H1 (cell line): ENCODE measurements at regions not wholly inside any gene's neighbourhood (a gene's known extent, or its start where the extent isn't known, plus 50 kb on each side); places are given as distances from the start of the nearest gene placed in this dataset.
A peak's percentile ranks its signal among the peaks of the same experiment; 100 is the strongest.

Experiments
- CTCF ChIA-PET: fragments of 300-600 bp; sonication (Branson Sonifier 250); formaldehyde crosslinking; loops from one replicate; lab custom pipeline; 2021; ENCODE audit not compliant: partially characterized antibody; lab: Charles Lee
- POLR2A ChIA-PET: fragments of 300-600 bp; sonication (Branson Sonifier 250); formaldehyde crosslinking; loops from one replicate; lab custom pipeline; 2021; ENCODE audit warnings: inconsistent platforms; ENCODE audit not compliant: partially characterized antibody; lab: Charles Lee
- DNase-seq, 2 experiments: peaks; one replicate each; pipeline versions ENCODE4 v3.0.0 to v3.0.0-alpha.2; 2010 to 2022; ENCODE audit warnings: low spot score in 2 of 2, low read depth in 1 of 2, mixed read lengths in 1 of 2
- FAIRE-seq: peaks from 2 replicates; lab custom pipeline; 2011; peaks lifted over from hg19 to GRCh38; lab: Jason Lieb, UNC
- H2AFZ ChIP-seq: 2 replicates; pipeline ENCODE4 v1.8.1; 2012; ENCODE audit warnings: low read length, inconsistent platforms
- H2AK5ac ChIP-seq: 2 replicates; pipeline ENCODE4 v1.6.1; 2013; ENCODE audit warnings: low read depth, low read length
- H2BK120ac ChIP-seq: replicated peaks from 2 replicates; pipeline ENCODE3; 2013; ENCODE audit warnings: low read depth, low read length, inconsistent platforms
- H2BK12ac ChIP-seq: 2 replicates; pipeline ENCODE4 v1.6.1; 2013; ENCODE audit warnings: low read depth, low read length
- H2BK15ac ChIP-seq: 2 replicates; pipeline ENCODE4 v1.6.1; 2013; ENCODE audit warnings: low read length
- H2BK20ac ChIP-seq: 2 replicates; pipeline ENCODE4 v1.6.1; 2013; ENCODE audit warnings: low read length
- H2BK5ac ChIP-seq: 2 replicates; pipeline ENCODE4 v1.6.1; 2013; ENCODE audit warnings: low read depth, low read length
- H3K14ac ChIP-seq: 2 replicates; pipeline ENCODE4 v1.6.1; 2013; ENCODE audit warnings: inconsistent platforms; ENCODE audit not compliant: insufficient read length
- H3K18ac ChIP-seq: 2 replicates; pipeline ENCODE4 v1.6.1; 2013; ENCODE audit warnings: low read length; ENCODE audit errors: extremely low read depth
- H3K23ac ChIP-seq: 2 replicates; pipeline ENCODE4 v1.6.1; 2013; ENCODE audit warnings: inconsistent platforms; ENCODE audit not compliant: insufficient read length
- H3K23me2 ChIP-seq: 2 replicates; pipeline ENCODE4 v1.6.1; 2013; ENCODE audit warnings: low read depth, low read length
- H3K27ac ChIP-seq: 2 replicates; pipeline ENCODE4 v1.6.1; 2011; ENCODE audit warnings: low read depth, low read length, inconsistent platforms
- H3K27me3 ChIP-seq, 4 experiments: replicated peaks in 1 of 4; 1 replicate in 1 of 4; 2 replicates in 3 of 4; pipeline versions ENCODE4 v1.6.1 to v1.8.1; 2011 to 2013; ENCODE audit warnings: low read length in 3 of 4, mild to moderate bottlenecking in 3 of 4, inconsistent platforms in 2 of 4, mixed read lengths in 2 of 4, moderate library complexity in 1 of 4; ENCODE audit not compliant: control insufficient read depth in 3 of 4, insufficient read depth in 3 of 4; ENCODE audit errors: extremely low read depth in 1 of 4
- H3K36me3 ChIP-seq, 4 experiments: 2 replicates each; pipeline versions ENCODE4 v1.6.1 to v1.8.1; 2011 to 2013; ENCODE audit warnings: mild to moderate bottlenecking in 4 of 4, low read length in 3 of 4, moderate library complexity in 2 of 4, control low read depth in 1 of 4, inconsistent platforms in 1 of 4; ENCODE audit not compliant: insufficient read depth in 4 of 4, control insufficient read depth in 2 of 4
- H3K4ac ChIP-seq: replicated peaks from 2 replicates; pipeline ENCODE3; 2013; ENCODE audit warnings: low read length, low read depth, mixed read lengths, inconsistent platforms; ENCODE audit not compliant: insufficient read length
- H3K4me1 ChIP-seq, 4 experiments: replicated peaks in 1 of 4; 1 replicate in 1 of 4; 2 replicates in 3 of 4; pipeline versions ENCODE4 v1.6.1 to v1.8.1; 2011 to 2013; ENCODE audit warnings: low read length in 3 of 4, inconsistent platforms in 2 of 4, mixed read lengths in 1 of 4; ENCODE audit not compliant: insufficient read depth in 4 of 4, control insufficient read depth in 3 of 4
- H3K4me2 ChIP-seq, 2 experiments: 2 replicates each; pipeline versions ENCODE4 v1.6.1 to v1.8.1; 2011 to 2013; ENCODE audit warnings: low read depth in 2 of 2, low read length in 2 of 2, control low read depth in 1 of 2, inconsistent platforms in 1 of 2, mild to moderate bottlenecking in 1 of 2; ENCODE audit not compliant: insufficient read depth in 1 of 2
- H3K4me3 ChIP-seq, 4 experiments: fragments of 200-600, 300-600 bp in 1 of 4; sonication (generic), shearing (Covaris generic), sonication (Bioruptor Twin) in 1 of 4; 2 replicates each; pipeline versions ENCODE4 v1.5.1 to v1.8.1; 2011 to 2016; ENCODE audit warnings: low read length in 4 of 4, low read depth in 3 of 4, control low read depth in 2 of 4, inconsistent platforms in 2 of 4, mild to moderate bottlenecking in 2 of 4, mixed read lengths in 1 of 4, moderate library complexity in 1 of 4; ENCODE audit not compliant: insufficient read depth in 2 of 4; ENCODE audit errors: extremely low read depth in 1 of 4
- H3K56ac ChIP-seq: replicated peaks from 2 replicates; pipeline ENCODE3; 2013; ENCODE audit warnings: low read depth, mild to moderate bottlenecking, mixed read lengths, low read length, inconsistent platforms; ENCODE audit not compliant: insufficient read length
- H3K79me1 ChIP-seq: 2 replicates; pipeline ENCODE4 v1.6.1; 2013; ENCODE audit warnings: low read depth, low read length, control low read depth
- H3K79me2 ChIP-seq, 2 experiments: 2 replicates each; pipeline versions ENCODE4 v1.6.1 to v1.8.1; 2012 to 2013; ENCODE audit warnings: low read length in 2 of 2, mild to moderate bottlenecking in 2 of 2, inconsistent platforms in 1 of 2; ENCODE audit not compliant: insufficient read depth in 2 of 2, control insufficient read depth in 1 of 2
- H3K9ac ChIP-seq, 4 experiments: replicated peaks in 1 of 4; 1 replicate in 1 of 4; 2 replicates in 3 of 4; pipeline versions ENCODE4 v1.6.1 to v1.8.1; 2011 to 2013; ENCODE audit warnings: low read depth in 3 of 4, low read length in 3 of 4, control low read depth in 2 of 4, mild to moderate bottlenecking in 2 of 4, moderate library complexity in 2 of 4, inconsistent platforms in 1 of 4; ENCODE audit errors: extremely low read depth in 1 of 4
- H3K9me3 ChIP-seq, 2 experiments: 2 replicates each; pipeline versions ENCODE4 v1.6.1 to v1.8.1; 2012 to 2013; ENCODE audit warnings: mild to moderate bottlenecking in 2 of 2, moderate library complexity in 2 of 2, control low read depth in 1 of 2, inconsistent platforms in 1 of 2, low read depth in 1 of 2, low read length in 1 of 2, mixed read lengths in 1 of 2; ENCODE audit not compliant: insufficient read depth in 2 of 2
- H4K20me1 ChIP-seq, 2 experiments: replicated peaks in 1 of 2; 2 replicates each; pipeline versions ENCODE3 to v1.8.1; 2011 to 2013; ENCODE audit warnings: inconsistent platforms in 2 of 2, low read length in 2 of 2, mild to moderate bottlenecking in 1 of 2; ENCODE audit not compliant: insufficient read depth in 2 of 2, control insufficient read depth in 1 of 2
- H4K5ac ChIP-seq: 2 replicates; pipeline ENCODE4 v1.6.1; 2013; ENCODE audit warnings: low read length, low read depth, mixed read lengths, inconsistent platforms; ENCODE audit not compliant: insufficient read length
- H4K8ac ChIP-seq: 2 replicates; pipeline ENCODE4 v1.8.0; 2013; ENCODE audit warnings: mild to moderate bottlenecking, moderate library complexity, low read length, inconsistent platforms; ENCODE audit not compliant: insufficient read depth; ENCODE audit errors: extremely low read depth
- H4K91ac ChIP-seq: replicated peaks from 2 replicates; pipeline ENCODE3; 2013; ENCODE audit warnings: low read length, mixed read lengths, inconsistent platforms; ENCODE audit not compliant: insufficient read length
- ATF3 ChIP-seq: IDR thresholded peaks from 2 replicates; pipeline ENCODE4 v1.6.1; 2011; ENCODE audit warnings: low read depth, mild to moderate bottlenecking, low read length; ENCODE audit not compliant: insufficient read depth
- BACH1 ChIP-seq: IDR thresholded peaks from 2 replicates; pipeline ENCODE4 v1.6.1; 2012; ENCODE audit warnings: low read length, improper control_type of control experiment
- BCL11A ChIP-seq, 2 experiments: IDR thresholded peaks; one replicate each; pipeline ENCODE4 v1.6.1; 2011; ENCODE audit warnings: low read depth in 2 of 2, low read length in 2 of 2, mild to moderate bottlenecking in 2 of 2
- CBX8 ChIP-seq: fragments of 300-800, 300-1000 bp; sonication (generic); IDR thresholded peaks from 2 replicates; pipeline ENCODE4 v1.7.1; 2016; ENCODE audit warnings: low read depth, low read length, borderline replicate concordance
- RAD21 ChIP-seq, 2 experiments: IDR thresholded peaks in 1 of 2; conservative IDR thresholded peaks in 1 of 2; 2 replicates each; pipeline ENCODE4 v1.6.1; 2011; ENCODE audit warnings: low read depth in 2 of 2, low read length in 2 of 2, improper control_type of control experiment in 1 of 2, inconsistent platforms in 1 of 2, mild to moderate bottlenecking in 1 of 2, moderate library complexity in 1 of 2
- RBBP5 ChIP-seq: IDR thresholded peaks from 2 replicates; pipeline ENCODE4 v1.7.1; 2012; ENCODE audit warnings: low read depth, mild to moderate bottlenecking, inconsistent platforms, low read length, moderate library complexity, borderline replicate concordance
- TAF1 ChIP-seq: IDR thresholded peaks from 2 replicates; pipeline ENCODE4 v1.6.1; 2011; ENCODE audit warnings: mild to moderate bottlenecking, low read depth, low read length
- TBP ChIP-seq: IDR thresholded peaks from 2 replicates; pipeline ENCODE4 v1.6.1; 2011; ENCODE audit warnings: low read depth, low read length, improper control_type of control experiment
- YY1 ChIP-seq: IDR thresholded peaks from 2 replicates; pipeline ENCODE4 v1.6.1; 2011; ENCODE audit warnings: low read depth, mild to moderate bottlenecking, low read length
- ZNF274 ChIP-seq: IDR thresholded peaks from 2 replicates; pipeline ENCODE4 v1.7.0; 2012; ENCODE audit warnings: low read length, borderline replicate concordance; ENCODE audit errors: extremely low read depth
- WGBS, 2 experiments: shearing (Covaris generic) in 1 of 2; methylation state at CpG; one replicate each; pipeline versions ENCODE4 v1.1.6 to v1.1.7; 2013 to 2015; ENCODE audit warnings: low lambda C conversion rate in 2 of 2, mixed read lengths in 2 of 2, inconsistent platforms in 1 of 2, low coverage in 1 of 2, missing lambda C conversion rate in 1 of 2; ENCODE audit not compliant: insufficient replicate concordance in 2 of 2, insufficient coverage in 1 of 2, insufficient read length in 1 of 2; ENCODE audit errors: extremely low coverage in 1 of 2, missing lambda C conversion rate in 1 of 2; 5-methylcytosine and 5-hydroxymethylcytosine counted together
- TF ChIP-seq, protein P1 (sequence below), 3 experiments: IDR thresholded peaks; 1 replicate in 2 of 3; 2 replicates in 1 of 3; pipeline versions ENCODE4 v1.5.1 to v1.6.1; 2011; ENCODE audit warnings: low read length in 3 of 3, mild to moderate bottlenecking in 3 of 3, inconsistent platforms in 2 of 3, low read depth in 1 of 3, moderate library complexity in 1 of 3; ENCODE audit not compliant: insufficient read depth in 1 of 3; ENCODE audit errors: control extremely low read depth in 1 of 3

GRCh38 chr3:35544976-35545375 is 94.3 kb upstream of the ARPP21 start:
- ChIA-PET POLR2A (no interaction called here), CTCF (interaction anchor here (0.6 kb wide), 1 partner anchor 16 kb away, joined by 3 read pairs; no protein-coding TSS in a partner anchor)
- H2AK5ac ChIP-seq = no peak overlapping the region
- no peaks in the 10 kb centered on the region for H3K79me1 ChIP-seq
- H3K23ac ChIP-seq = no peak overlapping the region
- no peak overlapping the region for H2BK15ac ChIP-seq
- H4K91ac ChIP-seq = no peak overlapping the region
- H3K56ac ChIP-seq = no peak overlapping the region
- no peak overlapping the region for H2BK120ac ChIP-seq
- H4K8ac ChIP-seq = no peak overlapping the region
- no peak overlapping the region for H2BK5ac ChIP-seq
- H3K36me3 ChIP-seq = no peaks in the 10 kb centered on the region
- DNase-seq (no peak), FAIRE-seq (no peak)
- no peaks in the 10 kb centered on the region for H3K23me2 ChIP-seq
- no peak overlapping the region for H3K4me2 ChIP-seq
- H2AFZ ChIP-seq = no peak overlapping the region
- H3K27me3 ChIP-seq = no peaks in the 10 kb centered on the region
- H3K4ac ChIP-seq = no peak overlapping the region
- H4K20me1 ChIP-seq = no peaks in the 10 kb centered on the region
- no peaks in the 10 kb centered on the region for H3K4me1 ChIP-seq
- H3K9ac ChIP-seq = no peak overlapping the region
- H2BK20ac ChIP-seq = no peak overlapping the region
- no peak overlapping the region for H3K14ac ChIP-seq
- H3K27ac ChIP-seq = no peak overlapping the region
- no peak overlapping the region for H2BK12ac ChIP-seq
- no peak overlapping the region for H3K18ac ChIP-seq
- H3K9me3 ChIP-seq = no peaks in the 10 kb centered on the region
- no peaks in the 10 kb centered on the region for H3K79me2 ChIP-seq
- no peak overlapping the region for H4K5ac ChIP-seq
- 100% methylated on average over 1 of the region's 1 CpG; no CpG with 5 or more reads in 1 of the 2 experiments for WGBS, 2 experiments
- no peak overlapping the region for H3K4me3 ChIP-seq
- TF ChIP-seq CBX8 (no peak), BACH1 (no peak), ATF3 (no peak), TAF1 (no peak), TBP (no peak), ZNF274 (no peak), BCL11A (IDR thresholded peaks at IDR 0.05; ENCODE audit: low read depth in 2 of 2, low read length in 2 of 2) (no peak), RBBP5 (no peak), RAD21 (IDR thresholded peaks at IDR 0.05 in 1 of 2, conservative IDR thresholded peaks at IDR 0.05 in 1 of 2; ENCODE audit: low read depth in 2 of 2, low read length in 2 of 2) (0 out of 4 replicates have a peak, but pooled peaks of 1 of the 2 experiments have one; percentile 11), YY1 (no peak)
- TF ChIP-seq, protein P1, sequence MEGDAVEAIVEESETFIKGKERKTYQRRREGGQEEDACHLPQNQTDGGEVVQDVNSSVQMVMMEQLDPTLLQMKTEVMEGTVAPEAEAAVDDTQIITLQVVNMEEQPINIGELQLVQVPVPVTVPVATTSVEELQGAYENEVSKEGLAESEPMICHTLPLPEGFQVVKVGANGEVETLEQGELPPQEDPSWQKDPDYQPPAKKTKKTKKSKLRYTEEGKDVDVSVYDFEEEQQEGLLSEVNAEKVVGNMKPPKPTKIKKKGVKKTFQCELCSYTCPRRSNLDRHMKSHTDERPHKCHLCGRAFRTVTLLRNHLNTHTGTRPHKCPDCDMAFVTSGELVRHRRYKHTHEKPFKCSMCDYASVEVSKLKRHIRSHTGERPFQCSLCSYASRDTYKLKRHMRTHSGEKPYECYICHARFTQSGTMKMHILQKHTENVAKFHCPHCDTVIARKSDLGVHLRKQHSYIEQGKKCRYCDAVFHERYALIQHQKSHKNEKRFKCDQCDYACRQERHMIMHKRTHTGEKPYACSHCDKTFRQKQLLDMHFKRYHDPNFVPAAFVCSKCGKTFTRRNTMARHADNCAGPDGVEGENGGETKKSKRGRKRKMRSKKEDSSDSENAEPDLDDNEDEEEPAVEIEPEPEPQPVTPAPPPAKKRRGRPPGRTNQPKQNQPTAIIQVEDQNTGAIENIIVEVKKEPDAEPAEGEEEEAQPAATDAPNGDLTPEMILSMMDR (IDR thresholded peaks at IDR 0.05; ENCODE audit: control extremely low read depth in 1 of 3, insufficient read depth in 1 of 3, low read depth in 1 of 3, low read length in 3 of 3) = peak in 1 of 3 experiments; percentile 19; a peak in 1 of 4 replicates
